SJSA1 (cell line): ENCODE measurements at regions not wholly inside any gene's neighbourhood (a gene's known extent, or its start where the extent isn't known, plus 50 kb on each side); places are given as distances from the start of the nearest gene placed in this dataset.
"Not testable (repeated sequence)": the region's sequence is repeated elsewhere in the genome, so short reads cannot be mapped to it uniquely, and the experiment has no call there.

Source experiments
- DNase-seq, 2 experiments: peaks; one replicate each; pipeline ENCODE4 v3.0.0-alpha.2; 2015 to 2020; ENCODE audit warnings: low spot score in 2 of 2, low read depth in 1 of 2
- H3K27ac ChIP-seq: fragments of 250-450 bp; sonication (Bioruptor Pico); 2 replicates; pipeline ENCODE4 v1.5.1; 2020; ENCODE audit warnings: mild to moderate bottlenecking, moderate library complexity
- H3K27me3 ChIP-seq: fragments of 250-450 bp; sonication (Bioruptor Pico); replicated peaks from 2 replicates; pipeline ENCODE4 v1.5.1; 2020; ENCODE audit warnings: mild to moderate bottlenecking, moderate library complexity
- H3K36me3 ChIP-seq: fragments of 250-450 bp; sonication (Bioruptor Pico); 2 replicates; pipeline ENCODE4 v1.5.1; 2020; ENCODE audit warnings: mild to moderate bottlenecking
- H3K4me1 ChIP-seq: fragments of 250-450 bp; sonication (Bioruptor Pico); replicated peaks from 2 replicates; pipeline ENCODE4 v1.6.1; 2021; ENCODE audit warnings: mild to moderate bottlenecking
- H3K4me3 ChIP-seq: fragments of 250-450 bp; sonication (Bioruptor Pico); 2 replicates; pipeline ENCODE4 v1.5.1; 2020; ENCODE audit warnings: mild to moderate bottlenecking
- H3K9me3 ChIP-seq: fragments of 250-450 bp; sonication (Bioruptor Pico); replicated peaks from 2 replicates; pipeline ENCODE4 v1.5.1; 2020; ENCODE audit warnings: mild to moderate bottlenecking

DNA sequence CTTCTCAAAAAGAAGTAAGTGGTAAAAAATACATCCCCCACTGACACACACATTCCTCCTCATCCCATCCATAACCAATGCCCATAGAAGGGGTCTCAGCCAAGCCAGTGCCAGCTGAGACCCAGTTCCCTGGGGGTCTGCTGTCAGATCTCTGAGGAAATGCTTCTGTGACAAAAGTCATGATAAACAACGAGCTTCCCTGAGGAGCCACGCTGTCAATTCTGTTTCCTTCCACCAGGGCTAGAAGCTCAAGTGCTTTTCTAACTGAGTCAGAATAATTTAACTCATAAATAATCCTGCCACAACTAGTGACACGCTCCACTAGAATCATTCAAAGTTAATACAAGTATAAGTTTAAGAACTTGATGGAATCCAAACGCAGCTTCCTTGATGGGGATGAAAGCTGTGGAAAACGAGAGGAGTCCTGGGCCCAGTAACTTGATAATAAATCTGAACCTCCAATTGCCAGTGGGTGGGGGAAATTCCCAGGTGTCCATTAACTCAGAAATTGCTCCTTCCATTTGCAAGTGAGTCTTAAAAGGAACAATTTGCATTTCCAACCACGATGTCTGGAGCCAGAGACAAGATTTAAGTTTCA, 348.7 kb upstream of the LMCD1 start:
- no peak for DNase-seq
- Histone ChIP-seq H3K36me3 (no peaks in the 10 kb centered on the region), H3K27me3 (no peaks in the 10 kb centered on the region), H3K4me1 (no peaks in the 10 kb centered on the region), H3K9me3 (no peaks in the 10 kb centered on the region), H3K27ac (no peak overlapping the region), H3K4me3 (no peak overlapping the region)

DNA sequence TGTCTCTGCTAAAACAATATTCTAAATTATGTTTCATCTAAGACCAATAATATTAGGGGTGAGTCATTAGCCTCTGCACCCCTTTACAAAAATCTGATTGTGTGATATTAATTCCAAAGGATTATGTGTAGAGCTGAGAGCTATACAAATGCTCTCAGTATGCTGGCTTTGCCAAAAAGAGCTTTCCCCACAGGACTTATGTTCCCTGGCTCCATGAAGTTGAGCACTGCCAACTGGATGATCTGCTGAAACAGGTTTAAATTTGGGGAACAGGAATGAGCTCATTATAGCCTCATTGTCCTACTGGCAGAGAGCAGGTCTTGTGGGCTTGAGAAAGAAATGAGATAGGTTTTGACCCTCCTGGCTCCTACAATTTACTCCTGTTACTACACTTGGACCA, 347.8 kb upstream of the LMCD1 start:
- Histone ChIP-seq H3K4me1 (no peaks in the 10 kb centered on the region), H3K4me3 (no peak overlapping the region), H3K36me3 (no peaks in the 10 kb centered on the region), H3K27ac (no peak overlapping the region), H3K9me3 (no peaks in the 10 kb centered on the region), H3K27me3 (no peaks in the 10 kb centered on the region)
- DNase-seq: no peak

DNA sequence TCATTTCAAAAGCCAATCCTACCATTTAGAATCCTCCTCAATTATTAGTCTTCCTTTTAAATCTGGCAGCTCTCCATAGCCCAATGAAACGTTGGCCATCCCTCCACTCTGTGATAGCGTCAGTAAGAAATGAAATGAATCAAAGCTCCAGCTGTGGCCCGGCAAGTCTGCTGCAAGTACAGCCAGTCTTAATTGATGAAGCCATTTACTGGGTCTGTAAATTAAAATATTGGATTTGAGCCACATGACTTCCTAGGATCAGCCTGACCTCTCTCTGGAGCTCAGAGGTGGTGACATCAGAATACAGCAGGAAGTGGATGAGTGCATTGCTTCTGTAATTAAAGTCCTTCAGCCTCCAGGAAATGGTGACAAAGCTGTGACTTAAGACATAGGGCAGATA, 347.0 kb upstream of the LMCD1 start:
- H3K9me3 ChIP-seq: no peaks in the 10 kb centered on the region
- H3K4me3 ChIP-seq: no peak overlapping the region
- DNase-seq: no peak
- H3K27ac ChIP-seq: no peak overlapping the region
- no peaks in the 10 kb centered on the region for H3K27me3 ChIP-seq
- no peaks in the 10 kb centered on the region for H3K36me3 ChIP-seq
- no peaks in the 10 kb centered on the region for H3K4me1 ChIP-seq

DNA sequence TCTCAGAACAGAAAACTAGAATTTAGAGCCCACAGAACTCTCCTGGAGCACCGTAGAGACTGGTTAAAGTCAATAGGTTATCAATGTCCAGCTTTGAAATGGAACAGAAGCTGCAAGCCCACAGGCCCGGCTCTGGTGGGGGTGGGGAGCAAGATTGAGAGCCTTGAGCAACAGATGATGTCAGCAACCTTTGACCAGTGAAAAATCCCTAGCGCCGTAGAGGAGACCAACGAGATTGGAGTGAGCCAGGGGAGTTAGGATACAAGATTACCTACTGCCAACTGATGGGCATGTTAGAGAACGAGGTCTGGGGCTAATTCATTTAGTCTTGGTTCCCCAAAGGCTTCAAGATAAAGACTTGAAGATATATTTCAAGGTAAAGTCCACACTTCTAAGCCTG, 345.5 kb upstream of the LMCD1 start:
- H3K27ac ChIP-seq: no peak overlapping the region
- no peaks in the 10 kb centered on the region for H3K4me1 ChIP-seq
- H3K27me3 ChIP-seq: no peaks in the 10 kb centered on the region
- no peak for DNase-seq
- no peaks in the 10 kb centered on the region for H3K9me3 ChIP-seq
- H3K36me3 ChIP-seq: no peaks in the 10 kb centered on the region
- H3K4me3 ChIP-seq: no peak overlapping the region

DNA sequence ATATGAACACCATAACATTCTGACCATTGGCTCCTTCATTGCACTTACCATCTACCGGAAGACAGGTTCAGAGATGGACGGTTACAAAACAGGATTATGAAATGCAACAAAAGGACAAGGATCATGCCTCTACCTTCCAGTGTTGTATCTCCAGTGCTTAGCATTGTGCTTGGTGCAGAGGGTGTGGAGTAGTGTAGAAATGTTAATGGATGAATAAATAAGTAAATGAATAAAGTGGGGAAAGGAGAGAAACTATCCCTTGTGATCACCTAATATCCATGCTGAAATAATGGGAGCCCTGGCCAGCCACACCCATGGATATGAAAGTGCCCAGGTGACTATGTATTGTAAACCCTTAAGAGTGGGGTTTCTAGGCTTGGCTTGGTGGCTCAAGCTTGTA, 344.8 kb upstream of the LMCD1 start:
- Histone ChIP-seq H3K27me3 (no peaks in the 10 kb centered on the region), H3K27ac (no peak overlapping the region), H3K36me3 (no peaks in the 10 kb centered on the region), H3K9me3 (no peaks in the 10 kb centered on the region), H3K4me1 (no peaks in the 10 kb centered on the region), H3K4me3 (no peak overlapping the region)
- no peak for DNase-seq

DNA sequence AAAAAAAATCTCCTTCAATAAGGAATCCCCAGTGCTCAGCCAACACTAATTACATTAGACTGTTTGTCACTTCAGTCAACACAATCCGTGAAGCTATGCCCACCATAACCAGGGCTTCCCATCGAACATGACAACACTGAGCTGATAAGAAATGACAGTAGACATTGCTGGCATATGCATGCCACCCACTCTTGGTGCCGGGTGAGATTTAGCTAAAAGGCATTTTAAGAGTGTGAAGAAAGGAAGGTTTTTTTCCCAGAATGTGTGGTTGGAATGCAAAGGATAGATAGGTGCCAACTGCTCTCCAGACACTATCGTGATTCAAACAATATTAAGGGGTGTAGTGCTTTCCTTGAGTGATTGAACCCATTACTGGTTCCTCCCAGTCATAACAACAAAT, 344.0 kb upstream of the LMCD1 start:
- Histone ChIP-seq H3K27me3 (no peaks in the 10 kb centered on the region), H3K36me3 (no peaks in the 10 kb centered on the region), H3K9me3 (no peaks in the 10 kb centered on the region), H3K4me1 (no peaks in the 10 kb centered on the region), H3K4me3 (no peak overlapping the region), H3K27ac (no peak overlapping the region)
- DNase-seq: no peak

DNA sequence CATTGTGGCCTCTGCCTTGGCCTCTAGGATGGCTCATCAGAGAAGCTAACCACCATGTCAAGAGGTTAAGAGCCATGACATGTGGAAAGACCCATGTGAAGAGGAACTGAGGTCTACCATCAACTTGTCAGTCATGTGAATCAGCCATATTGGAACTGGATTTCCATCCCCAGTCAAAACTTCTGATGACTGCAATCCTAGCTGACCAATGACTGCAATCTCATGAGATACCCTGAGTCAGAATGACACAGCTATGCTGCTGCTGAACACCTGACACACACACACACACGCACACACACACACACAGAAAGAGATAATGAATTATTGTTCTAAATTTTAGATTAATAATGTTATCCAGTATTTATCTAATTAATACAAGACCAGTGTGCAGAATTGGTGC, 337.5 kb upstream of the LMCD1 start:
- Histone ChIP-seq H3K9me3 (no peaks in the 10 kb centered on the region), H3K36me3 (no peaks in the 10 kb centered on the region), H3K4me1 (no peaks in the 10 kb centered on the region), H3K27ac (no peak overlapping the region), H3K27me3 (no peaks in the 10 kb centered on the region), H3K4me3 (no peak overlapping the region)
- no peak for DNase-seq

DNA sequence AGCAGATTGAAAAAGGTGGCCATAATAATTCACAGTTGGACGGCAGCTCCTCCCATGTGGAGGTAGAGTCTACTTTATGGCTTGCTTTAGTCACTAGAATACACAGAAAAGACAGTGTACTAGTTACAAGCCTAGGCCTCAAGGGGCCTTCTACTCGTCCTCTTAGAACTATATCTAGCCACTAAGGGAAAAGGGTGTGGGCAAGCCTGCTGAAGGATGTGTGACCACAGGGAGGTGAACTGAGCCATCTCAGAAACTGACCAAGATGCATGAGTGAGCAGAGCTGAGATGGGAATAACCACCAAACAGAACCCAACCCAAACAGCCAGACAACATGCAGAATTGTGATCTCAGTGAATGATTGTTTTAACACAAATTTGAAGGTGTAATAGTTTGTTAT, 335.6 kb upstream of the LMCD1 start:
- no peaks in the 10 kb centered on the region for H3K4me1 ChIP-seq
- DNase-seq: no peak
- no peaks in the 10 kb centered on the region for H3K36me3 ChIP-seq
- no peak overlapping the region for H3K27ac ChIP-seq
- no peaks in the 10 kb centered on the region for H3K27me3 ChIP-seq
- H3K9me3 ChIP-seq: no peaks in the 10 kb centered on the region
- H3K4me3 ChIP-seq: no peak overlapping the region

DNA sequence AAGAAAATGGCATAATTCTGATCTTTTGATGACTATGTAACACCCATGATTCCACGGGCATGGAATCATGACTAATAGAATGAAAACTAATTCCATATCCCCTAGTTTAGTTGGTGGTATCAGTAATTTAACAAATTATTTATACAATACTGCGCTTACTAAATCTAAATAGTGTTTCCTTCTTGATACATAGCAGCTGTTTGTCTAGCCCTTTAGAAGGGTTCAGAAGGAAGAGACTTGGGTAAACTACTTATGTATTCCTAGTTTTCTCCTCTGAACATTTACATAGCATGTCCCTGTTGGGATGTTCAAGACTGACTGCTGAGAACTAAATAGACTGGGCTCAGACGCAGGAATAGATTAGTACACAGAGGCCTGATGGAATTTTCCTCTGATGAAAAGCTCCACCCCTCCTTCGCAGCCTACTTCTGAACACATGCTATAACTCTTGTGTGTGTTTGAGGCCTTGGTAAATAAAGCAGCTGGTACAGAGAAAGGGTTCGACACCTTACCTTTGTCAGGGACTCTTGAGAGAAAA, 330.6 kb upstream of the LMCD1 start:
- Histone ChIP-seq H3K27me3 (no peaks in the 10 kb centered on the region), H3K9me3 (no peaks in the 10 kb centered on the region), H3K27ac (no peak overlapping the region), H3K4me1 (no peaks in the 10 kb centered on the region), H3K4me3 (no peak overlapping the region), H3K36me3 (no peaks in the 10 kb centered on the region)
- no peak for DNase-seq

DNA sequence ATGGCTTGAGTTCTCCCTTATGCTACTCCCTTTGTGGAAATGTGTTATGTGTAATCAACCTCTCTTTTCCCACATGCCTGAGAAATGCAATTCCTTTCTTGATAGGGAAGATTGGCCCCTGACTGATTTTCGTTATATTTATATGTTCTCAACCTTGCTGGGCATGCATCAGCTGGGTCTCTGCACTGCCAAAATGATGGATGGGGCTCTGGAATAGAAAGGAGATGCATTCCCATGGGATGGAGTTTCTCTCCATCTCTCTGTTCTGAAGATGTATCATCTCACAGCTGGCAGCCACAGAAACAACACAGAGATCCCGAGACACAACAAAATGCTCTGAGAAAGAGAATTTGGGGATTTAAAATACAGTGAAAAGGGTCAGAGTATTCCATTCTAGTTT, 327.7 kb upstream of the LMCD1 start:
- H3K4me1 ChIP-seq: no peaks in the 10 kb centered on the region
- no peak for DNase-seq
- H3K27me3 ChIP-seq: no peaks in the 10 kb centered on the region
- H3K9me3 ChIP-seq: no peaks in the 10 kb centered on the region
- no peak overlapping the region for H3K4me3 ChIP-seq
- no peaks in the 10 kb centered on the region for H3K36me3 ChIP-seq
- no peak overlapping the region for H3K27ac ChIP-seq

DNA sequence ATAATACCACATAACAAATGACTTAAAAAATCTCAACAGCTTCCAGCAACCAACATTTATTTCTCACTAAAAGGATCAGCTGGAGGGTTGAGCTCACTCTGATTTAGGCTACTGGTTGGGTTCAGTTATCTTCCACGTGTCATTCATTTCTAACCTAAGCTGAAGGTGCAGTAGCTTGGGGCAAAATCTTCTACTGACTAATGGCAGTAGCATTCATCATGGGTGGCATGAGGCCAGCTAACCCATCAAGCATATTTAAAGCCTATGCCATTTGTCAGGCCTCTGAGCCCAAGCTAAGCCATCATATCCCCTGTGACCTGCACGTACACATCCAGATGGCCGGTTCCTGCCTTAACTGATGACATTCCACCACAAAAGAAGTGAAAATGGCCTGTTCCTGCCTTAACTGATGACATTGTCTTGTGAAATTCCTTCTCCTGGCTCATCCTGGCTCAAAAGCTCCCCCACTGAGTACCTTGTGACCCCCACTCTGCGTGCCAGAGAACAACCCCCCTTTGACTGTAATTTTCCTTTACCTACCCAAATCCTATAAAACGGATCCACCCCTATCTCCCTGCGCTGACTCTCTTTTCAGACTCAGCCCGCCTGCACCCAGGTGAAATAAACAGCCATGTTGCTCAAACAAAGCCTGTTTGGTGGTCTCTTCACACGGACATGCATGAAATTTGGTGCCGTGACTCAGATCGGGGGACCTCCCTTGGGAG, 324.7 kb upstream of the LMCD1 start:
- DNase-seq, H3K27me3 ChIP-seq, H3K27ac ChIP-seq, H3K36me3 ChIP-seq, H3K9me3 ChIP-seq, H3K4me3 ChIP-seq, H3K4me1 ChIP-seq: not testable (repeated sequence)

DNA sequence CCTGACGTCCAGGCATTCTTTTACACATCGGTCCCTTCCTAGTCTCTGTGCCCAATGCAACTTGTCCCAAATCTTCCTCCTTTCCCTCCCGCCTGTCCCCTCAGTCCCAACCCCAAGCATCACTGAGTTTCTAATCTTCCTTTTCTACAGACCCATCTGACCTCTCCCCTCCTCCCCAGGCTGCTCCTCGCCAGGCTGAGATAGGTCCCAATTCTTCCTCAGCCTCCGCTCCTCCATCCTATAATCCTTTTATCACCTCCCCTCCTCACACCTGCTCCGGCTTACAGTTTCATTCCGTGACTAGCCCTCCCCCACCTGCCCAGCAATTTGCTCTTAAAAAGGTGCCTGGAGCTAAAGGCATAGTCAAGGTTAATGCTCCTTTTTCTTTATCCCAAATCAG, 323.1 kb upstream of the LMCD1 start:
- H3K9me3 ChIP-seq, H3K4me3 ChIP-seq, H3K4me1 ChIP-seq, H3K36me3 ChIP-seq, H3K27me3 ChIP-seq, H3K27ac ChIP-seq, DNase-seq: not testable (repeated sequence)

DNA sequence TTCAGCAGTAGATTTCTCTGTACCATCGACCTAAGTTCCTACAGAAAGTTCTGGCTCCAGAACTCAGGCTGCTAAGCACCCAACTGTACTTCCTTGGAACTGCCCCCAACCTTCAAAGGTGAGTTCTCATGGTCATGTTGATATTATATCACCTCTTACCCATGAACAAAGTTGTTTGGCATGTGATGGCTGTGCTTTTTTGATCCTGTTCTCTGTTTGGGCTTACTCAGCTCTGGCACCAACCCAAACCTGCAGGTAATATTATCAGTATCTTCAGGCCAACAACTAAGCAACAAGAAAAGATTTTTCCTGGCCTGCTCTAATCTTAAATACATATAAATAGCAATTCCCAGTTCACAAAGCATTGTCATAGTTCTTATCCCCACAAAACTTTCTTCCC, 318.7 kb upstream of the LMCD1 start:
- Histone ChIP-seq H3K36me3 (no peaks in the 10 kb centered on the region), H3K4me1 (no peaks in the 10 kb centered on the region), H3K27me3 (no peaks in the 10 kb centered on the region), H3K9me3 (no peaks in the 10 kb centered on the region), H3K27ac (no peak overlapping the region), H3K4me3 (no peak overlapping the region)
- DNase-seq: no peak

DNA sequence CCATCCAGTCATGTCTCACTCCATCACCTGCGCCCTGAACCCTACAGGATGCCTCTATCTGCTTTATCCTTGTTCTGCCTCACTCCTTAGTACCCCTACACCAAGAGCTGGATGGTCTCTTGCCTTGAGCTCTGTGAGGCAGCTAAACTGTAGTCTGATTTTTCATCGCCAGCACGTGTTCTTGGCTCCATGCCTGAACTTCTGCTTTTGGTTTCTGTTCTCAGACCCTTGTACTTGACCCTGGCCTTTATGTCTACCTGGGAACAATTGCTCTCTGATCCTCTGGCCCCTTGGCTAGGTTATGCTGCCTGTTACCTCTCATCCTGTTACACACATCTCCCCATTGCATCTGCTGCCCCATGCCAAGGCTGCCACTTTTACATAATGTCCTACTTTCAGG, 318.0 kb upstream of the LMCD1 start:
- no peaks in the 10 kb centered on the region for H3K36me3 ChIP-seq
- no peaks in the 10 kb centered on the region for H3K9me3 ChIP-seq
- H3K27me3 ChIP-seq: no peaks in the 10 kb centered on the region
- H3K27ac ChIP-seq: no peak overlapping the region
- no peak overlapping the region for H3K4me3 ChIP-seq
- H3K4me1 ChIP-seq: no peaks in the 10 kb centered on the region
- DNase-seq: no peak

DNA sequence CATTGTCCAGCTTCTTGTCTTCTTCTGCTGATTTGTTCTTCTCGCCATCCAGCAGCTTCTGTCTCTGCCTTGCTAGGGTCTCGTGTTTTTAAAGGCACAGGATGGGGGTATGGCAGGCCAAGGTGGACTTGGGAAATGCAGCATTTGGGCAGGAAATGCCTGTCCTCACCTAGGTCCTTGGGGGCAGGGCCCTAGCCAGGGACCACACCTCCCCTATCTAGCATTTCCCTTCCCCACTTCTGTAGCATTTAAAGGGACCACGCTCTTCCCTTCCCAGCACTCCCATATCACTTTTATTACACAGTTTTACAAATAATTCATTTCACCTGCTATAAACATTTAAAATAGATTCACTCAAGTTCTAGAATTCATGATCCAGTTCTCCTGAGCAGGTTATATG, 315.4 kb upstream of the LMCD1 start:
- Histone ChIP-seq H3K4me1 (no peaks in the 10 kb centered on the region), H3K36me3 (no peaks in the 10 kb centered on the region), H3K9me3 (no peaks in the 10 kb centered on the region), H3K4me3 (no peak overlapping the region), H3K27me3 (no peaks in the 10 kb centered on the region), H3K27ac (no peak overlapping the region)
- DNase-seq: no peak
